Cardiac muscle cell (in vitro differentiated cells and primary cell): ENCODE measurements at regions not wholly inside any gene's neighbourhood (a gene's known extent, or its start where the extent isn't known, plus 50 kb on each side); places are given as distances from the start of the nearest gene placed in this dataset.

Experiments used
- DNase-seq, 2 donors: peaks; one replicate each; pipeline versions ENCODE4 v3.0.0 to v3.0.0-alpha.2; 2010 to 2017; ENCODE audit warnings: low read depth in 1 of 2, low spot score in 1 of 2
- H3K27ac ChIP-seq: fragments of 200-600 bp; sonication (generic); 2 replicates; pipeline ENCODE4 v1.5.1; 2016
- H3K27me3 ChIP-seq: fragments of 200-600 bp; sonication (generic); 2 replicates; pipeline ENCODE4 v1.6.0; 2016; ENCODE audit warnings: control low read depth
- H3K36me3 ChIP-seq: fragments of 200-600 bp; sonication (generic); 2 replicates; pipeline ENCODE4 v1.5.1; 2016; ENCODE audit warnings: control low read depth
- H3K4me1 ChIP-seq: fragments of 200-600 bp; sonication (generic); 2 replicates; pipeline ENCODE4 v1.8.1; 2017; ENCODE audit warnings: low read depth, mild to moderate bottlenecking, mixed run types
- H3K4me3 ChIP-seq: fragments of 200-600 bp; sonication (generic); 2 replicates; pipeline ENCODE4 v1.5.1; 2016; ENCODE audit warnings: mild to moderate bottlenecking
- H3K9me3 ChIP-seq: fragments of 200-600 bp; sonication (generic); 2 replicates; pipeline ENCODE4 v1.5.1; 2017; ENCODE audit warnings: low read depth, mild to moderate bottlenecking, control low read depth
- CTCF ChIP-seq: IDR thresholded peaks from 2 replicates; pipeline ENCODE4 v1.5.1; 2012; ENCODE audit warnings: low read depth, mild to moderate bottlenecking, low read length

GRCh38 chr5:125290935-125291334, 544.5 kb upstream of the ZNF608 start:
- Histone ChIP-seq H3K4me1 (peaks cover 19% of the 10 kb centered on the region), H3K27me3 (no peaks in the 10 kb centered on the region), H3K27ac (no peak overlapping the region), H3K36me3 (no peaks in the 10 kb centered on the region), H3K9me3 (no peaks in the 10 kb centered on the region), H3K4me3 (no peak overlapping the region)
- no peak for DNase-seq
- no peak for TF ChIP-seq CTCF

DNA sequence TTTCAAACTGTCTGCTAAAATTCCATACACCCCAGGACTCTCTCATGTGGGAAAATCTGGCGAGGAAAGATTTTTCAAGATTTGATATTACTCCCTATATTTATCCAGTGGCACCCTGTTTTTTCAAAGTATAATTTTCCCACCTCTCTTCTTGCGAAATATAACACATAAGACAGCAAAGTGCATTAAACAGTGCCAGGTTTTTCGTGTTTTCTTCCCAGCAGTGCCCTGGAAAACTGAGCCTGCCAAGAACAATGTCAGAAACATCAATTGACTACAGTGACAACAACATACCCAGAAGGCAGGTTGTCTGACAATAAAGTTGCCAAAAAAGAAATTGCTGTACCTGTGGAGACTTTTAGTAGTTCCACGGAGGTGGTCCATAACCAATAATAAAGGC, 545.0 kb upstream of the ZNF608 start:
- Histone ChIP-seq H3K27me3 (no peaks in the 10 kb centered on the region), H3K4me3 (no peak overlapping the region), H3K9me3 (no peaks in the 10 kb centered on the region), H3K4me1 (peaks cover 23% of the 10 kb centered on the region), H3K27ac (no peak overlapping the region), H3K36me3 (no peaks in the 10 kb centered on the region)
- no peak for TF ChIP-seq CTCF
- DNase-seq, result no peak

- H3K9me3 ChIP-seq, result no peaks in the 10 kb centered on the region
- no peaks in the 10 kb centered on the region for H3K36me3 ChIP-seq
- H3K27ac ChIP-seq, result no peak overlapping the region
- TF ChIP-seq CTCF, result no peak
- no peaks in the 10 kb centered on the region for H3K27me3 ChIP-seq
- no peak overlapping the region for H3K4me3 ChIP-seq
- H3K4me1 ChIP-seq, result peaks cover 32% of the 10 kb centered on the region
- DNase-seq, result no peak
Observed at GRCh38 chr5:125293223-125293622, 546.8 kb upstream of the ZNF608 start.

DNA sequence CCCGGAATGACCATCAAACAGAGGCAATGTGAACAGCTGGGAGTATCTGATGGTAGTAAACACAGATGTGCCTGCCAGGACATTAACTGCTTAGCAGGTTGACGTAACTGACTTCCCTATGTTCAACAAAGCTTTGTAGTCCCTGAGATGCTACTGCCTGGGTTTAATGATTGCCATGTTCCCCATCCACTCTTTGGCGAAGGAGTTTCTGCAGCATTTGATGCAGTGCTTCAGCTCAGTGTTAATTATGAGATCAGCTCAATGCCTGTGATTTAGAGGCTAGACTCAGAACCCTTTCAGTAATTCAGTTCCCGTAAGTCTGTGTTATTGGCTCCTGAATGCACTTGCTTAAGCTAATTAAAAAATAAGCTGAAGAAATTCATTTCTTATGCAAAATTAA, 547.3 kb upstream of the ZNF608 start:
- Histone ChIP-seq H3K9me3 (no peaks in the 10 kb centered on the region), H3K4me3 (no peak overlapping the region), H3K36me3 (no peaks in the 10 kb centered on the region), H3K27me3 (no peaks in the 10 kb centered on the region), H3K27ac (no peak overlapping the region), H3K4me1 (peaks cover 37% of the 10 kb centered on the region)
- TF ChIP-seq CTCF, result no peak
- DNase-seq, result no peak

- H3K27ac ChIP-seq, result peak overlapping the region; percentile 30
- no peak for TF ChIP-seq CTCF
- no peaks in the 10 kb centered on the region for H3K36me3 ChIP-seq
- DNase-seq, result peak in 1 of 2 donors; percentile 32
- peaks cover 40% of the 10 kb centered on the region for H3K4me1 ChIP-seq
- H3K4me3 ChIP-seq, result no peak overlapping the region
- H3K9me3 ChIP-seq, result no peaks in the 10 kb centered on the region
- no peaks in the 10 kb centered on the region for H3K27me3 ChIP-seq
Observed at GRCh38 chr5:125294844-125295243, 548.4 kb upstream of the ZNF608 start.

- H3K4me3 ChIP-seq, result no peak overlapping the region
- no peak for TF ChIP-seq CTCF
- H3K9me3 ChIP-seq, result no peaks in the 10 kb centered on the region
- peak in 1 of 2 donors; percentile 54 for DNase-seq
- no peak overlapping the region for H3K27ac ChIP-seq
- H3K36me3 ChIP-seq, result no peaks in the 10 kb centered on the region
- no peaks in the 10 kb centered on the region for H3K27me3 ChIP-seq
- peaks cover 40% of the 10 kb centered on the region for H3K4me1 ChIP-seq
Observed at GRCh38 chr5:125295405-125295872, 549.0 kb upstream of the ZNF608 start.
